HEK293 (cell line): ENCODE measurements at regions not wholly inside any gene's neighbourhood (a gene's known extent, or its start where the extent isn't known, plus 50 kb on each side); places are given as distances from the start of the nearest gene placed in this dataset.

Source experiments
- CTCF ChIP-seq: fragments of 450-650 bp; formaldehyde crosslinking; IDR thresholded peaks from 2 replicates; pipeline ENCODE4 v1.5.1; 2016; ENCODE audit warnings: missing biosample characterization, missing genetic modification characterization
- SCRT1 ChIP-seq: fragments of 450-650 bp; formaldehyde crosslinking; IDR thresholded peaks from 2 replicates; pipeline ENCODE4 v1.5.1; 2016; ENCODE audit warnings: missing biosample characterization, missing genetic modification characterization, borderline replicate concordance
- ZNF548 ChIP-seq: fragments of 450-650 bp; formaldehyde crosslinking; IDR thresholded peaks from 2 replicates; pipeline ENCODE4 v1.5.1; 2016; ENCODE audit warnings: missing biosample characterization, missing genetic modification characterization
- ZNF76 ChIP-seq: fragments of 450-650 bp; formaldehyde crosslinking; IDR thresholded peaks from 2 replicates; pipeline ENCODE4; 2016; ENCODE audit warnings: low read depth, missing biosample characterization, missing genetic modification characterization, borderline replicate concordance

- TF ChIP-seq CTCF (no peak), SCRT1 (tag by site-specific recombination) (no peak), ZNF76 (tag by site-specific recombination) (no peak), ZNF548 (tag by site-specific recombination) (no peak)
Measured at GRCh38 chr3:7877312-7877711, 624.3 kb upstream of the LMCD1 start.
